CD14-positive monocyte (primary cell): ENCODE measurements at regions not wholly inside any gene's neighbourhood (a gene's known extent, or its start where the extent isn't known, plus 50 kb on each side); places are given as distances from the start of the nearest gene placed in this dataset.
A peak's percentile ranks its signal among the peaks of the same experiment; 100 is the strongest.

Source experiments
- DNase-seq, 3 donors: peaks; one replicate each; pipeline ENCODE4 v3.0.0-alpha.2; 2011 to 2022
- H2AFZ ChIP-seq: 2 replicates; pipeline ENCODE4 v1.6.0; 2012; ENCODE audit warnings: mild to moderate bottlenecking, low read depth, low read length, inconsistent platforms; ENCODE audit not compliant: insufficient read depth, poor library complexity, severe bottlenecking
- H3K27ac ChIP-seq, 2 donors: 1 replicate in 1 of 2; 2 replicates in 1 of 2; pipeline ENCODE4 v1.5.1; 2012 to 2013; ENCODE audit warnings: low read length in 2 of 2, control low read depth in 1 of 2, inconsistent platforms in 1 of 2, low read depth in 1 of 2, mild to moderate bottlenecking in 1 of 2
- H3K27me3 ChIP-seq, 2 donors: one replicate each; pipeline versions ENCODE4 v1.6.0 to v1.6.1; 2011 to 2013; ENCODE audit warnings: low read length in 2 of 2; ENCODE audit not compliant: control insufficient read depth in 2 of 2, insufficient read depth in 2 of 2
- H3K36me3 ChIP-seq, 2 donors: replicated peaks in 1 of 2; 1 replicate in 1 of 2; 2 replicates in 1 of 2; pipeline versions ENCODE4 v1.5.1 to v1.6.1; 2012 to 2013; ENCODE audit warnings: low read length in 2 of 2, control low read depth in 1 of 2, inconsistent platforms in 1 of 2, mild to moderate bottlenecking in 1 of 2; ENCODE audit not compliant: insufficient read depth in 2 of 2, control insufficient read depth in 1 of 2
- H3K4me1 ChIP-seq, 2 donors: 1 replicate in 1 of 2; 2 replicates in 1 of 2; pipeline versions ENCODE4 v1.5.1 to v1.6.1; 2012 to 2013; ENCODE audit warnings: low read length in 2 of 2, control low read depth in 1 of 2, inconsistent platforms in 1 of 2, mild to moderate bottlenecking in 1 of 2, moderate library complexity in 1 of 2; ENCODE audit not compliant: insufficient read depth in 2 of 2, control insufficient read depth in 1 of 2
- H3K4me2 ChIP-seq: replicated peaks from 2 replicates; pipeline ENCODE3; 2012; ENCODE audit warnings: low read length, moderate library complexity, mild to moderate bottlenecking; ENCODE audit not compliant: poor library complexity, severe bottlenecking; ENCODE audit errors: extremely low read depth
- H3K4me3 ChIP-seq, 3 experiments: fragments of 200-600 bp in 1 of 3; sonication (generic) in 1 of 3; replicated peaks in 1 of 3; 1 replicate in 2 of 3; 2 replicates in 1 of 3; pipeline ENCODE4 v1.5.1; 2011 to 2013; ENCODE audit warnings: low read length in 3 of 3, mild to moderate bottlenecking in 3 of 3, control low read depth in 2 of 3, low read depth in 2 of 3, inconsistent platforms in 1 of 3, moderate library complexity in 1 of 3
- H3K79me2 ChIP-seq: 2 replicates; pipeline ENCODE4 v1.6.0; 2012; ENCODE audit warnings: mild to moderate bottlenecking, control low read depth, inconsistent platforms, low read length, moderate library complexity; ENCODE audit not compliant: insufficient read depth
- H3K9ac ChIP-seq: 2 replicates; pipeline ENCODE4 v1.6.0; 2017; ENCODE audit warnings: low read length, mild to moderate bottlenecking; ENCODE audit not compliant: insufficient read depth, poor library complexity, severe bottlenecking
- H3K9me3 ChIP-seq, 2 donors: replicated peaks in 1 of 2; 1 replicate in 1 of 2; 2 replicates in 1 of 2; pipeline versions ENCODE4 v1.5.1 to v1.6.1; 2012 to 2013; ENCODE audit warnings: low read length in 2 of 2, control low read depth in 1 of 2; ENCODE audit not compliant: control insufficient read depth in 1 of 2, insufficient read depth in 1 of 2
- H4K20me1 ChIP-seq: 2 replicates; pipeline ENCODE4 v1.6.0; 2012; ENCODE audit warnings: mild to moderate bottlenecking, low read length, control low read depth, moderate library complexity; ENCODE audit not compliant: insufficient read depth
- H3K27ac Mint-ChIP-seq, 7 donors: one replicate each; pipeline ENCODE4 v1.8.0; 2020; ENCODE audit warnings: mild to moderate bottlenecking in 7 of 7, mixed read lengths in 7 of 7, moderate library complexity in 6 of 7, inconsistent platforms in 2 of 7
- H3K27me3 Mint-ChIP-seq, 3 donors: one replicate each; pipeline ENCODE4 v1.8.0; 2021 to 2022; ENCODE audit warnings: low read depth in 3 of 3, mild to moderate bottlenecking in 3 of 3, mixed read lengths in 3 of 3, moderate library complexity in 3 of 3, inconsistent platforms in 1 of 3
- H3K36me3 Mint-ChIP-seq, 2 donors: one replicate each; pipeline ENCODE4 v1.8.0; 2020; ENCODE audit warnings: mixed read lengths in 2 of 2, inconsistent platforms in 1 of 2, mild to moderate bottlenecking in 1 of 2
- H3K4me1 Mint-ChIP-seq: one replicate; pipeline ENCODE4 v1.8.0; 2020; ENCODE audit warnings: mild to moderate bottlenecking, mixed read lengths
- H3K4me3 Mint-ChIP-seq, 2 donors: one replicate each; pipeline ENCODE4 v1.8.0; 2020; ENCODE audit warnings: mild to moderate bottlenecking in 2 of 2, mixed read lengths in 2 of 2, moderate library complexity in 1 of 2
- H3K9me3 Mint-ChIP-seq, 7 donors: one replicate each; pipeline ENCODE4 v1.8.0; 2020 to 2022; ENCODE audit warnings: mixed read lengths in 7 of 7, mild to moderate bottlenecking in 6 of 7, moderate library complexity in 6 of 7, inconsistent platforms in 2 of 7
- WGBS: methylation state at CpG from one replicate; pipeline ENCODE4 v1.1.5; 2013; ENCODE audit warnings: missing lambda C conversion rate; ENCODE audit not compliant: insufficient coverage; 5-methylcytosine and 5-hydroxymethylcytosine counted together
- intact Hi-C, 2 donors: fragments of 100-400 bp; cut with micrococcal nuclease; formaldehyde crosslinking; loops; one replicate each; pipeline versions ENCODE4 v1.15.0 to v1.15.1; 2023
- TF ChIP-seq, protein P1 (sequence below): fragments of 200-600 bp; IDR thresholded peaks from one replicate; pipeline ENCODE4 v1.8.0; 2022; ENCODE audit warnings: antibody characterized with exemption, mild to moderate bottlenecking

DNA sequence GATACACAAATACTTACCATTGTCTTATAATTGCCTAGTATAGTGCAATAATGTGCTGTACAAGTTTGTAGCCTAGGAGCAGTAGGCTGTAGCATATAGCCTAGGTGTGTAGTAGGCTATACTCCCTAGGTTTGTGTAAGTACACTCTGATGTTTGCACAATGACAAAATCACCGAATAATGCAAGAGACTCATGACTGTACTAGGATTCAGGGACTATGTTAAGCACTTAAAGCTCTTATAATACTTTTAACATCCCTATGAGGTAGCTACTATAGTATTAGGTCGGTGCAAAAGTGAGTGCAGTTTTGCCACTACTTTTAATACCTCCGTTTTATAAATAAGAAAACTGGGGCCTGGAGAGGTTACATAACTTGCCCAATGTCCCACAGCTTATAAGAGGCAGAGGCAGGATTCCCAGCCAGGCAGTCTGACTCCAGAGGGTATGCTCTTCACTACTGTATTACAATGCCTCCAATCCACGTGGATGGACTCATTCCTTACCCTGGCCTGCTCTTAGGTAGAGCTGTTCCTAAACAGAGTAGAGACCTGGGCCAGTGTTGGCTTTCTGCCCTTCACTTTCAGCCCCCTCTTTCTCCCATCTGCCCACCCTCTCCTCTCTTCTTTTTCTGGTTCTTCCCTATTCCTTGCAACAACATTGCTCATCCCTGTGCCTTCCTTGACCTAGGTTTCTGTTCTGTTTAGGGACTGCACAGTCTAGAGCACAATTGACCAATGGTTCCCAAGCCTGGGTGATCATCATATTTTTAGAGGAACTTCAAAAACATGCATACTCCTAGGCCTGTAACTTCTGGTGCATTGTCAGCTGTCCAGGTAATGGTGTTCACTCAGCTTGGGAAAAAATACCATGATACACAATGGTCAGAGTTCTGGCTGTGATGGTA lies 114.0 kb downstream of the CARTPT start:
- Histone ChIP-seq H3K9ac (no peak overlapping the region), H3K4me1 (peaks cover 5 to 29% of the 10 kb centered on the region in 2 donors), H3K27me3 (no peaks in the 10 kb centered on the region), H4K20me1 (no peaks in the 10 kb centered on the region), H3K4me2 (no peak overlapping the region), H3K36me3 (no peaks in the 10 kb centered on the region), H3K27ac (peak overlapping the region in 1 of 2 donors; percentile 38), H3K4me3 (no peak overlapping the region), H3K79me2 (no peaks in the 10 kb centered on the region), H3K9me3 (peaks cover 7 to 21% of the 10 kb centered on the region in 2 donors), H2AFZ (no peak overlapping the region)
- peaks cover 10 to 32% (median 15%) of the 10 kb centered on the region in 7 donors for H3K9me3 Mint-ChIP-seq
- intact Hi-C loops, result no loop called here
- peak overlapping the region in 1 of 7 donors; percentile 63 for H3K27ac Mint-ChIP-seq
- no peak overlapping the region for H3K4me3 Mint-ChIP-seq
- H3K27me3 Mint-ChIP-seq, result no peaks in the 10 kb centered on the region
- H3K36me3 Mint-ChIP-seq, result no peaks in the 10 kb centered on the region
- H3K4me1 Mint-ChIP-seq, result peaks cover 21% of the 10 kb centered on the region
- no peak for DNase-seq
- TF ChIP-seq, protein P1, sequence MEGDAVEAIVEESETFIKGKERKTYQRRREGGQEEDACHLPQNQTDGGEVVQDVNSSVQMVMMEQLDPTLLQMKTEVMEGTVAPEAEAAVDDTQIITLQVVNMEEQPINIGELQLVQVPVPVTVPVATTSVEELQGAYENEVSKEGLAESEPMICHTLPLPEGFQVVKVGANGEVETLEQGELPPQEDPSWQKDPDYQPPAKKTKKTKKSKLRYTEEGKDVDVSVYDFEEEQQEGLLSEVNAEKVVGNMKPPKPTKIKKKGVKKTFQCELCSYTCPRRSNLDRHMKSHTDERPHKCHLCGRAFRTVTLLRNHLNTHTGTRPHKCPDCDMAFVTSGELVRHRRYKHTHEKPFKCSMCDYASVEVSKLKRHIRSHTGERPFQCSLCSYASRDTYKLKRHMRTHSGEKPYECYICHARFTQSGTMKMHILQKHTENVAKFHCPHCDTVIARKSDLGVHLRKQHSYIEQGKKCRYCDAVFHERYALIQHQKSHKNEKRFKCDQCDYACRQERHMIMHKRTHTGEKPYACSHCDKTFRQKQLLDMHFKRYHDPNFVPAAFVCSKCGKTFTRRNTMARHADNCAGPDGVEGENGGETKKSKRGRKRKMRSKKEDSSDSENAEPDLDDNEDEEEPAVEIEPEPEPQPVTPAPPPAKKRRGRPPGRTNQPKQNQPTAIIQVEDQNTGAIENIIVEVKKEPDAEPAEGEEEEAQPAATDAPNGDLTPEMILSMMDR, result no peak
- 100% methylated on average over 1 of the region's 4 CpGs for WGBS

DNA sequence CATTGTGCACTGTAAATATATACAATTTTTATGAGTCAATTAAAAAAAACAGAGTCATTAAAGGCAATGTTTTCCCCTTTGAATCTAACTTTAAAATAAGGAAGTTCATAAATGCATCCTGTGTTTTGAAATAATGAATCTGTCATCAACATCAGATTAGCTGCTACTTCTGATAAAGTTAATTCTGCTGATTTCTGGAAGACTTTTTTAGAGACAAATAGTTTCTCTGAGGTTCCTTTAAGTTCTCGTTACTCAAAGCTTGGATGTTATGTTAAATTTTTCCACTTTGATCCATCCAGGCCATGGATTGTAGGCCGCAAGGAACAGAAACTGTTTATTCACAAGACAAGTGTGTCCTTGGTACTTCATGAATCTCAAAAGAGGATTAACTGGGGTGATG lies 115.5 kb downstream of the CARTPT start:
- WGBS, result no CpG with 5 or more reads among the region's 2 CpGs
- peak overlapping the region in 5 of 7 donors; percentile 13 to 70 (median 53) for H3K27ac Mint-ChIP-seq
- peak in 1 of 3 donors; percentile 4 for DNase-seq
- peak overlapping the region in 1 of 2 donors; percentile 66 for H3K27ac ChIP-seq
- H3K36me3 ChIP-seq, result no peaks in the 10 kb centered on the region
- TF ChIP-seq, protein P1, result no peak
- intact Hi-C loops, result no loop called here
- peaks cover 0 to 1% (median 0%) of the 10 kb centered on the region in 3 donors for H3K27me3 Mint-ChIP-seq
- H2AFZ ChIP-seq, result peak overlapping the region; percentile 6
- H3K27me3 ChIP-seq, result no peaks in the 10 kb centered on the region
- H3K9me3 Mint-ChIP-seq, result peaks cover 5 to 22% (median 6%) of the 10 kb centered on the region in 7 donors
- peak overlapping the region; percentile 14 for H3K4me2 ChIP-seq
- no peaks in the 10 kb centered on the region for H3K79me2 ChIP-seq
- no peak overlapping the region for H3K9ac ChIP-seq
- peaks cover 16% of the 10 kb centered on the region for H3K4me1 Mint-ChIP-seq
- H3K4me3 Mint-ChIP-seq, result peak overlapping the region in 1 of 2 donors; percentile 21
- peaks cover 5 to 25% of the 10 kb centered on the region in 2 donors for H3K4me1 ChIP-seq
- no peak overlapping the region for H3K4me3 ChIP-seq
- H3K9me3 ChIP-seq, result peaks cover 0 to 7% of the 10 kb centered on the region in 2 donors
- no peaks in the 10 kb centered on the region for H4K20me1 ChIP-seq
- H3K36me3 Mint-ChIP-seq, result no peaks in the 10 kb centered on the region
